Upper lobe of left lung (tissue), 6 donors: ENCODE measurements at regions not wholly inside any gene's neighbourhood (a gene's known extent, or its start where the extent isn't known, plus 50 kb on each side); places are given as distances from the start of the nearest gene placed in this dataset.

Experiments used
- ATAC-seq, 2 donors: fragments of 200-7000 bp; cut with Tn5 transposase; one replicate each; pipeline ENCODE4 v1.9.1; 2022; ENCODE audit warnings: mild to moderate bottlenecking in 2 of 2, moderate library complexity in 2 of 2; ENCODE audit not compliant: low FRiP score in 2 of 2
- DNase-seq, 2 donors: peaks; one replicate each; pipeline ENCODE4 v3.0.0-alpha.2; 2019 to 2020
- H3K27ac ChIP-seq, 4 donors: fragments of 200-600 bp; sonication (generic); one replicate each; pipeline ENCODE4 v1.5.1; 2016 to 2019
- H3K27me3 ChIP-seq, 4 donors: fragments of 200-600 bp; sonication (generic); one replicate each; pipeline ENCODE4 v1.5.1; 2017 to 2019
- H3K36me3 ChIP-seq, 4 donors: fragments of 200-600 bp; sonication (generic); one replicate each; pipeline ENCODE4 v1.5.1; 2016 to 2019
- H3K4me1 ChIP-seq, 4 donors: fragments of 200-600 bp; sonication (generic); one replicate each; pipeline ENCODE4 v1.5.1; 2018 to 2019
- H3K4me3 ChIP-seq, 4 donors: fragments of 200-600 bp; sonication (generic); one replicate each; pipeline ENCODE4 v1.5.1; 2017 to 2019; ENCODE audit warnings: mild to moderate bottlenecking in 2 of 4, moderate library complexity in 1 of 4
- H3K9me3 ChIP-seq, 4 donors: fragments of 200-600 bp; sonication (generic); one replicate each; pipeline ENCODE4 v1.5.1; 2018 to 2019
- EP300 ChIP-seq, 4 donors: sonication (generic); formaldehyde crosslinking; IDR thresholded peaks; one replicate each; pipeline ENCODE4 v1.5.1; 2017; ENCODE audit warnings: antibody characterized with exemption in 4 of 4, control low read depth in 2 of 4
- POLR2A ChIP-seq, 4 donors: fragments of 450-650 bp; IDR thresholded peaks; one replicate each; pipeline ENCODE4 v1.5.1; 2016 to 2017; ENCODE audit warnings: antibody characterized with exemption in 4 of 4, mild to moderate bottlenecking in 2 of 4
- POLR2AphosphoS5 ChIP-seq, 2 donors: sonication (generic); formaldehyde crosslinking; IDR thresholded peaks; one replicate each; pipeline ENCODE4 v1.5.1; 2017; ENCODE audit warnings: antibody characterized with exemption in 2 of 2
- WGBS, 2 donors: methylation state at CpG; one replicate each; pipeline ENCODE4 v1.1.5; 2017 to 2018; 5-methylcytosine and 5-hydroxymethylcytosine counted together
- TF ChIP-seq, protein P1 (sequence below), 6 experiments: fragments of 450-650 bp in 4 of 6; fragments of 200-600 bp in 2 of 6; sonication (generic) in 2 of 6; IDR thresholded peaks; one replicate each; pipeline ENCODE4 v1.5.1; 2016 to 2019; ENCODE audit warnings: antibody characterized with exemption in 6 of 6
- donor health status: DM: no; HTN: no; CAD: no; lungs with moderate emphysema.
- donor health status: DM: no; HTN: yes; CAD: no; lungs with severe emphysema.

DNA sequence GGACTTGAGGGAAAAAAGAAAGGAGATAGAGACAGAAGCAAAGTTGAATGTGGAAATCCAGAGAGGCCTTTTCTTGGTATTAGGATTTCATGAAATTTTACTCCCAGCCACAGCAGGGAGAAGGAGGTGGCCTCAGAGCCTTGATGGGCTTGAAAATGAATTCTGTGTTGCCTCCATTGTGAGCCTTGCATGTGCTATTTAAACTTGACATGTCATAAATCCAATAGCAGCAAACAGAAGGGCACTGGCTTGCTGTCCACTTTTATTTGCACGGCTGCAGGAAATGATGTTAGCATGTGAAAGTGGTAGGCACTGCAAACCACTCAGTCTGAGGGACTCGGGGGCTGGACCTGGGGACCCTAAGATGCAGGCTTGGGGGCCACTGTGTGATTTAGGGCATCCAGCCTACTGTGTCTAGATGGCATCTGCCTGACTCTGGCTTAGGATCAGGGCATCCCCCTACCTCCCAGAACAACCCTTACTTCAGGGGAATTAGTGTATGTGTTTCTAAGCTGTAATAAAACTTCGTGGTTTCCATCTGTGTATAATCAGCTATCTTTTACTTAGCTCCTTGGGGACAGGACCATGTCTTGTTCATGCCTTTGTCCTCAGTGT lies 139.1 kb upstream of the SKOR2 start:
- H3K4me1 ChIP-seq = peaks cover 0 to 6% (median 0%) of the 10 kb centered on the region in 4 donors
- no peaks in the 10 kb centered on the region for H3K27me3 ChIP-seq
- H3K4me3 ChIP-seq = no peak overlapping the region
- no peak overlapping the region for H3K27ac ChIP-seq
- no peaks in the 10 kb centered on the region for H3K36me3 ChIP-seq
- WGBS, 2 donors = 33 to 55% methylated on average over 3 of the region's 3 CpGs
- TF ChIP-seq POLR2AphosphoS5 (IDR thresholded peaks at IDR 0.05) = no peak
- TF ChIP-seq, protein P1, sequence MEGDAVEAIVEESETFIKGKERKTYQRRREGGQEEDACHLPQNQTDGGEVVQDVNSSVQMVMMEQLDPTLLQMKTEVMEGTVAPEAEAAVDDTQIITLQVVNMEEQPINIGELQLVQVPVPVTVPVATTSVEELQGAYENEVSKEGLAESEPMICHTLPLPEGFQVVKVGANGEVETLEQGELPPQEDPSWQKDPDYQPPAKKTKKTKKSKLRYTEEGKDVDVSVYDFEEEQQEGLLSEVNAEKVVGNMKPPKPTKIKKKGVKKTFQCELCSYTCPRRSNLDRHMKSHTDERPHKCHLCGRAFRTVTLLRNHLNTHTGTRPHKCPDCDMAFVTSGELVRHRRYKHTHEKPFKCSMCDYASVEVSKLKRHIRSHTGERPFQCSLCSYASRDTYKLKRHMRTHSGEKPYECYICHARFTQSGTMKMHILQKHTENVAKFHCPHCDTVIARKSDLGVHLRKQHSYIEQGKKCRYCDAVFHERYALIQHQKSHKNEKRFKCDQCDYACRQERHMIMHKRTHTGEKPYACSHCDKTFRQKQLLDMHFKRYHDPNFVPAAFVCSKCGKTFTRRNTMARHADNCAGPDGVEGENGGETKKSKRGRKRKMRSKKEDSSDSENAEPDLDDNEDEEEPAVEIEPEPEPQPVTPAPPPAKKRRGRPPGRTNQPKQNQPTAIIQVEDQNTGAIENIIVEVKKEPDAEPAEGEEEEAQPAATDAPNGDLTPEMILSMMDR (IDR thresholded peaks at IDR 0.05) = no peak
- DNase-seq (no peak), ATAC-seq (no peak)
- H3K9me3 ChIP-seq = peaks cover 0 to 5% (median 0%) of the 10 kb centered on the region in 4 donors

- no peak for DNase-seq
- Histone ChIP-seq H3K27me3 (no peaks in the 10 kb centered on the region), H3K4me3 (no peak overlapping the region), H3K4me1 (peaks cover 0 to 6% (median 0%) of the 10 kb centered on the region in 4 donors), H3K9me3 (peaks cover 0 to 5% (median 0%) of the 10 kb centered on the region in 4 donors), H3K36me3 (no peaks in the 10 kb centered on the region), H3K27ac (no peak overlapping the region)
- 17 to 18% methylated on average over 2 of the region's 2 CpGs for WGBS, 2 donors
- no peak for ATAC-seq
- no peak for TF ChIP-seq POLR2A (IDR thresholded peaks at IDR 0.05)
Measured at GRCh38 chr18:47389210-47389609, 137.8 kb upstream of the SKOR2 start.

- Histone ChIP-seq H3K27ac (no peak overlapping the region), H3K4me1 (peaks cover 0 to 6% (median 0%) of the 10 kb centered on the region in 4 donors), H3K4me3 (no peak overlapping the region), H3K9me3 (peaks cover 0 to 5% (median 0%) of the 10 kb centered on the region in 4 donors), H3K36me3 (no peaks in the 10 kb centered on the region), H3K27me3 (no peaks in the 10 kb centered on the region)
- TF ChIP-seq, protein P1 (IDR thresholded peaks at IDR 0.05) = no peak
- TF ChIP-seq POLR2A (IDR thresholded peaks at IDR 0.05) = no peak
- no peak for TF ChIP-seq EP300 (IDR thresholded peaks at IDR 0.05)
- TF ChIP-seq POLR2AphosphoS5 (IDR thresholded peaks at IDR 0.05) = no peak
- ATAC-seq (no peak), DNase-seq (no peak)
Measured at GRCh38 chr18:47387864-47388263, 136.4 kb upstream of the SKOR2 start.

GRCh38 chr18:47383729-47384128 lies 132.3 kb upstream of the SKOR2 start:
- DNase-seq (no peak), ATAC-seq (no peak)
- peaks cover 0 to 5% (median 0%) of the 10 kb centered on the region in 4 donors for H3K9me3 ChIP-seq
- 54 to 80% methylated on average over 1 of the region's 1 CpG for WGBS, 2 donors
- H3K27ac ChIP-seq = no peak overlapping the region
- no peaks in the 10 kb centered on the region for H3K36me3 ChIP-seq
- H3K4me1 ChIP-seq = no peaks in the 10 kb centered on the region
- no peaks in the 10 kb centered on the region for H3K27me3 ChIP-seq
- no peak overlapping the region for H3K4me3 ChIP-seq
- no peak for TF ChIP-seq EP300 (IDR thresholded peaks at IDR 0.05)

DNA sequence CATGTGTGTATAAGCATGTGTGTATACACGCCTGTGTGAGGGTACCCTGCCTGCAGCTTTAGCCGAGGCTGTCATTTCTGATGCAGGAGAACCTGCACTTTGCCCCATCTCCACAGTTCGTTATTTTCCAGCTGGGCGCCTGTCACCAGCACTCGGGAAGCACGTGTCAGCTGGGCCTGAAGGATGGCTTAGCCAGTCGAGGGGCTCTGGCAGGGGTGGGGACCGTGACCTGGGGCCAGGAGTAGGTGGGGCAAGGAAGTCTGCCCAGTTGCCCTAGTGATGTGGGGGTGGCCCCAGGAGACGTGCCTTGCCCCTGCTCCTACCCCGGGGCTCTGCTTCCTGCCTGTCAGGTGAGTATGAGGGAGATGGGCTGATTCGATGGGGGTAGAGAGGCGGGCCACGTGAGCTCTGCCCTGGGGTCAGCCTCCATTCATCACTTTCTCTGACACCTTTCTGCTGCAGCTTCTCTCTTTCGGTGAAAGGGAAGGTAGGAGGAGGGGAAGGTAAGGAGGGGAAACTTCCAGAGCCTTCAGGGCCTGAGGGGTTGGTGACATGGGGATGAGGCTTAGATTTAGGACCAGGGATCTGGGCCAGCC lies 130.6 kb upstream of the SKOR2 start:
- Histone ChIP-seq H3K27ac (no peak overlapping the region), H3K27me3 (no peaks in the 10 kb centered on the region), H3K4me1 (no peaks in the 10 kb centered on the region), H3K36me3 (no peaks in the 10 kb centered on the region), H3K4me3 (no peak overlapping the region), H3K9me3 (peaks cover 0 to 5% (median 0%) of the 10 kb centered on the region in 4 donors)
- DNase-seq = no peak
- TF ChIP-seq POLR2A (IDR thresholded peaks at IDR 0.05) (no peak), EP300 (IDR thresholded peaks at IDR 0.05) (no peak), POLR2AphosphoS5 (IDR thresholded peaks at IDR 0.05) (no peak)
- TF ChIP-seq, protein P1 (IDR thresholded peaks at IDR 0.05) = no peak
- WGBS, 2 donors = 42 to 45% methylated on average over 7 to 14 of the region's 14 CpGs
- no peak for ATAC-seq

GRCh38 chr18:47380153-47380552 lies 128.7 kb upstream of the SKOR2 start:
- H3K4me3 ChIP-seq = no peak overlapping the region
- ATAC-seq (no peak), DNase-seq (no peak)
- no peak overlapping the region for H3K27ac ChIP-seq
- no peaks in the 10 kb centered on the region for H3K27me3 ChIP-seq
- H3K36me3 ChIP-seq = no peaks in the 10 kb centered on the region
- 61 to 69% methylated on average over 1 of the region's 1 CpG for WGBS, 2 donors
- TF ChIP-seq POLR2A (IDR thresholded peaks at IDR 0.05) = no peak
- TF ChIP-seq, protein P1 (IDR thresholded peaks at IDR 0.05) = no peak
- no peak for TF ChIP-seq POLR2AphosphoS5 (IDR thresholded peaks at IDR 0.05)
- H3K4me1 ChIP-seq = no peaks in the 10 kb centered on the region
- no peaks in the 10 kb centered on the region for H3K9me3 ChIP-seq
